T47D (cell line): ENCODE measurements at regions not wholly inside any gene's neighbourhood (a gene's known extent, or its start where the extent isn't known, plus 50 kb on each side); places are given as distances from the start of the nearest gene placed in this dataset.

Source experiments
- DNase-seq, 2 experiments: peaks; one replicate each; pipeline versions ENCODE4 v3.0.0 to v3.0.0-alpha.2; 2011 to 2012; ENCODE audit warnings: low read depth in 1 of 2, low spot score in 1 of 2
- JUND ChIP-seq: IDR thresholded peaks from 2 replicates; pipeline ENCODE4 v1.6.1; 2012; ENCODE audit warnings: low read depth
- in situ Hi-C: cut with HindIII; loops from 2 replicates; pipeline ENCODE4 v1.10.0; 2016; ENCODE audit warnings: low sequenced_read_pairs, low pct_unique_long_range_greater_than_20kb

DNA sequence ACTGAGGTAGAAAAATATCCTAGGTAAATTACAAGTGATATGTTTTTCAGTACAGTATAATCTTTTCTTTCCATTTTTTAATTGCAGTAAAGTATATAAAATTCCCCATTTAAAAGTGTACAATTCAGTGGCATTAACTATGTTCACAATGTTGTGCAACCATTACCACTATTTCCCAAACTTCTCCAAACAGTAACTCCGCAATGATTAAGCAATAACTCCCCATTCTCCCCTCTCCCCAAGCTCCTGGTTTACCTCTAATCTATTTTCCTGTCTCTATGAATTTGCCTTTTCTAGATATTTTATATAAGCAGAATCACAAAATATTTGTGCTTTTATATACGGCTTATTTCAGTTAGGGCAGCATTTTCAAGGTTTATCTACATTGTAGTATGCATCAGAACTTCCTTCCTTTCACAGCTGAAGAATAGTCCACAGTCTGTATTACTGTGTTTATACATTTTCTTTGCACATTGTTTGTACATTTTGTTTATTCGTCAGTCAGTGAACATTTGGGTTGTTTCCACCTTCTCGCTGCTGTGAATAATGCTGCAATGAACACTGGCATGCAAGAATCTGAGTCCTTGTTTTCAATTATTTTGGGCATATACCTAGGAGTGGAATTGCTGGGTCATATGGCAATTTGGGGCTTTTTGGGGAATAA, 110.7 kb downstream of the RPL27A start:
- no peak for DNase-seq
- no peak for TF ChIP-seq JUND
- in situ Hi-C loops, result no loop called here

DNA sequence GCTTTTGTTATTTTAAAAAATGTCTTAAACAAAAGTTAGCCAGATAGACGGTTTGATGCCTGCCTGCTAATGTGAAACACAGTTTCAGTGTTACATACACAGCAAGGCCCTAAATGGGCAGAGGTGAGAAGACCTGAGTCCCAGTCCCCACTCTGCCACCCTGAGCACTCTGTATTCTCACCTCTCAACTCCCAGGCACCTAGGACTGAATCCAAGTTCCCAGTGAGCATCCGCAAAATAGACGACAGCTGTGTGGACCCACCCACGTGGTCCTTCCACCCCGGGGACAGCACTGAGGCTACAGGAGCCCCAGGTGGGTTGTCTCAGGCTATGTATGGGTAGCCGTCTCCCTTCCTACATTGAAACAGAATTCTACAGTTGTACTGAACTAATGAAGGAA, 111.5 kb downstream of the RPL27A start:
- in situ Hi-C loops, result no loop called here
- TF ChIP-seq JUND, result no peak
- DNase-seq, result no peak

DNA sequence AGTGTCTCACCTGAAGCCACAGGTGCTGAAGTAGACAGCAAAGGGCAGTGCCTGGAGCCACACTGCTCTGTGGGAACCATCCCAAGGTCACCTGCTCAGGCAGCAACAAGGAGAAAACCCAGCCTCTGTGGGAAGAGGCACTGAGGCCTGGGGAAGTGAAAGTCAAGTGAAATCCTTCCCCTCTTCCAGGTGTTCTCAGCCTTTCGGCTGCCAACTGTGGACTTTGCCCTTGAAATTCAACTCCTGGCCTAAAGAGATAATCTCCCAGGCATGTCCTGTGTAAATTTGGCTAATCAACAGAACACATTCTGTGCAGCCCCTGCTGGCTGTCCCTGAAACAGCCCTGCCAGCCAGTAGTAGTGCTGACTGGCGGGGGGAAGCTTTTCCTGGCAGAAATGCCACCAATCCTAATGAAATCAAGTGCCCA, 112.1 kb downstream of the RPL27A start:
- TF ChIP-seq JUND, result no peak
- in situ Hi-C loops, result no loop called here
- peak in 1 of 2 experiments; percentile 9 for DNase-seq

DNA sequence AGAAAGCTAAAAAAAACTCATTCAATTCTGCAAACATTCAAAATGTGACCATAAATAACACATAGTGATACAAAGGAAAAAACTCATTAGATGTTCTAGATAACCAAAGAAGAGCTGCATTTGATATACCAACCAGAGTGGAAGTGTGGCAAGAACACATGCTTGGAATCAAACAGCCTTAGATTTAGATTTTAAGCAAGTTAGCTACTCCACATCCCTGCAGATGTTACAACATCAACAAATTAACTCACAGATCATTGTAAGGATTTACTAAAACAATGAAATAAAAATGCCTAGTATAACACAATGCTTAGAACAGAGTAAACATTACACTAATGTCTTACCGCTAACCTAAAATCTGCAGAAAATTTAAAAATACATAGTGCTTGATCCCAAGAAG, 114.0 kb upstream of the AKIP1 start:
- DNase-seq, result no peak
- no peak for TF ChIP-seq JUND
- in situ Hi-C loops, result no loop called here

DNA sequence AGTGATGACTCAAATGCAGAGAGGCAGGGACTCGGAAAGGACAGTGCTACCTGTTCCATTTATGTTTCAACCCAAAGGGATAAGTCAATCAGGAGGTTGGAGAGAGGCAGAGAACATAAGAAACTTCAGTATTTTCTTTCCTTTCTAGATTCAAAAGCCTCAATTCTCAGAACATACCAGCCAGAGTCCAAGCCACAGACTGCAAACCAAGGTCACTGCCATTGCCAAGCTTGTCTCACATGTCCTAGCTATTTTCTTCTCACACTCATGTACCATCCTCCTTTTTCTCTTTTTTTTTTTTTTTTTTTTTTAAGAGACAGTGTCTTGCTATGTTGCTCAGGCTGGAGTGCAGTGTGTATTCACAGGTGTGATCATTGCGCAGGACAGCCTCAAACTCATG, 111.7 kb upstream of the AKIP1 start:
- in situ Hi-C loops, result no loop called here
- no peak for DNase-seq
- TF ChIP-seq JUND, result no peak

DNA sequence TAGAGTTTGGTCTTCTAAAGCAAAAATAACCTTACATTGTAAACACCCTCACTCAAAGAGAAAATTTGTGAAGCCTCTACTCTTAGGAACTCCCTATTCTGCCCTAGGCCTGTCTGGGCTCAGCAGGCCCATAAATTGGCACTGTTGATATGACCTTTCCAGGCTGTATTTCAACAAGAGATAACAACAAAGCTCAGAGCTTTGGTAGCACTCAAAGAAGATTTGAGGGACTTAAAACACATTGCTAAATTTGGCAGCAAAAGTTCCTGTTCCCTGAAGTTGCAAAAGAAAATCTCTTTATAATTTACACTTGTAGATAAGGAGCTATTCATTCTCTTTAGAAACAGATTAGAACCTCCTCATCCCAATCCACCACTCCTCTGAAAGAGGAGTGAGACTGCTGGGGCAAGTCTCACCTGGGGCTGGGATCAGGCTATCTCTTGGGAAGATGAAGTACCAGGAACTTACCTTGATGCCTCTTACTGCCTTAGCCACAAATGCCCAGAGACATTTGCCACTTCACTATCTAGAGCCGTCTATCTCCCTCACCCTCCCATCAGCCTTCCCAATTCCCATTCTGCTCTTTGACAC, 110.4 kb upstream of the AKIP1 start:
- in situ Hi-C loops, result no loop called here
- no peak for DNase-seq
- TF ChIP-seq JUND, result no peak

DNA sequence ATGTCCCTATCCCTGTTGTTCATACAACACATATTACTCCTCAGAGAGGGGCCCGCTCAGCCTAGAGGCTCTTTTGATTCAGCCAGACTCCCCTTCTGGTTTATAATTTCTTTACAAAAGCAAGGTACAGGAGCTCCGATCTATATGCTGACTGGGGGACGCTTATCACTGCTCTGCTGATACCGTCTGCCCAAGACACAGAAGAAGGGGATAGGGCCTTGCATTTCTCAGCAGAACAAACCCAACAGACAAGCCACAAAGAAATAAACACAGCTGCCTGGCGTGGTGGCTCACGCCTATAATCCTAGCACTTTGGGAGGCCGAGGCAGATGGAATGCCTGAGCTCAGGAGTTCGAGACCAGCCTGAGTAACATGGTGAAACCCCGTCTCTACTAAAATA, 109.9 kb upstream of the AKIP1 start:
- no peak for TF ChIP-seq JUND

DNA sequence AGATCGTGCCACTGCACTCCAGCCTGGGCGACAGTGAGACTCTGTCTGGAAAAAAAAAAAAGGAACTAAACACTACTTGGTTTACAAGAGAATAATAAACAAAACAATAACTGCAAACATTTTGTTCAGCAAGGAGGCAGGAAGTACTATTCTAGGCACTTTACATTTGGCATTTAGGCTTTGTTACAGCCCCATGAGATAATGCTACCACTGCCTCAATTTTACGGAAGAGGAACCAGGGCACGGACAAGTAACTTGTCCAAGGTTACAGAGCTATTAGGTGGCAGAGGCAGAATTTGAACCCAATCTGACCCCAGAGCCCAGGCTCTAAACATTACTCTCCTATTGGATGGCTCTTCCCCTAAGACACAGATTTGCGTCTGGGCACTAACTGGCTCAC, 108.7 kb upstream of the AKIP1 start:
- no peak for TF ChIP-seq JUND
- in situ Hi-C loops, result no loop called here
- no peak for DNase-seq

More for the DNA sequence above, 109.9 kb upstream of the AKIP1 start:
- no peak for DNase-seq
- in situ Hi-C loops, result no loop called here

DNA sequence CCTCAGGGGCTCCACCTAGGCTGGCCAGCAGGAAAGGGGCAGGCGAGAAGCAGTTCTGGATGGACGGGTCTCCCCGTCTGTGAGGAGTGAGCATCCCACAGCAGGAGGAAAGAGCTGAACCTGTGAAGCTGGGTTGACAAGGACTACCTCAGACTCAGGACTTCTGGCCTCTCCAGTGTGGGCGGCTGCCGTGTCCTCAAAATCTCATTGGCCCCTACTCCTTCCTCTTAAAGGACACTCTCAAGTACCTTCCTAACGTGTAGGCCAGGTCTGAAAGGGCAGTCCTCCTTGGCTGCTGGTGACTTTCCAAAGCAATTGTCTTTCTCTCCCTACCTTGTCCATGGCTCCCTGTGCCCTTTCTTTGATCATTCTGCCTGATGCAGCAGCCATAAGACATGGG, 107.0 kb upstream of the AKIP1 start:
- no peak for DNase-seq
- in situ Hi-C loops, result no loop called here
- no peak for TF ChIP-seq JUND

DNA sequence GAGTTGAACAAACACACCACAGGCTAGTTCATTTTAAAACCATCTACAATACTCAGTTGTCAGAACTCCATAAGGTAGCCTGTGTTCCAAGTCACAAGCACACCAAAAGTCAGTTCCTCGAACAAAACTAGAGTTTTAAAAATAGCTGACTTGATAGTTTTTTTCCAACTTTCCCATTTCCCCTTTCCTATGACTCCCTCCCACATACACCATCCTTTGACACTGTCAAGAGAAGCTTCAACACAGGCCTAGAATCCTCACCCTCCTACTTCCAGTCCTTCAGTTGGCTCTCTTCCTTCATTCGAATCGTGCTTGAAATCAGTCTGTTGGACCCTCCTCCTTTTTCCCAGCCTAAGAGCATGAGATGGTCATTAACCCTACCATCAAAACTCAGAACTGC, 105.7 kb upstream of the AKIP1 start:
- in situ Hi-C loops, result no loop called here
- TF ChIP-seq JUND, result no peak
- no peak for DNase-seq

DNA sequence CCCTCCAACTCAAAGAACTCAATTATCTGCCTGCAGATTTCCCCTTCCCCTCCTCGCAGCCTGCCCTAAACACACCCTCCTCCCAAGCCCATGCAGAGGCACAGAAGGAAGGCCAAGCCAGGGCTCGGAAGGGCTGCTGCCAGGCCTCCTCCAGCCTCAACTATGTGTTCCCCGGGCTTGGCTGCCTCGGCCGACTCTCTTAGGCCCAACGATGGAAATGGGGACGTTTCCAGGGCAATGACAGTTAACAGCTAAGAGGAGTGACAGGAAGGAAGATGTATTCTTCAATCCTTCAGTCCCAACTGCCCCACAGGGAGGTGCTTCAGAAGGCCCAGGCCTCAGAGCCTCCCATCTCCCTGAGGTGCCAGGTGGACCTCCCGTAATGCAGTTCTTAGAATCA, 104.0 kb upstream of the AKIP1 start:
- DNase-seq, result no peak
- TF ChIP-seq JUND, result no peak
- in situ Hi-C loops, result no loop called here

DNA sequence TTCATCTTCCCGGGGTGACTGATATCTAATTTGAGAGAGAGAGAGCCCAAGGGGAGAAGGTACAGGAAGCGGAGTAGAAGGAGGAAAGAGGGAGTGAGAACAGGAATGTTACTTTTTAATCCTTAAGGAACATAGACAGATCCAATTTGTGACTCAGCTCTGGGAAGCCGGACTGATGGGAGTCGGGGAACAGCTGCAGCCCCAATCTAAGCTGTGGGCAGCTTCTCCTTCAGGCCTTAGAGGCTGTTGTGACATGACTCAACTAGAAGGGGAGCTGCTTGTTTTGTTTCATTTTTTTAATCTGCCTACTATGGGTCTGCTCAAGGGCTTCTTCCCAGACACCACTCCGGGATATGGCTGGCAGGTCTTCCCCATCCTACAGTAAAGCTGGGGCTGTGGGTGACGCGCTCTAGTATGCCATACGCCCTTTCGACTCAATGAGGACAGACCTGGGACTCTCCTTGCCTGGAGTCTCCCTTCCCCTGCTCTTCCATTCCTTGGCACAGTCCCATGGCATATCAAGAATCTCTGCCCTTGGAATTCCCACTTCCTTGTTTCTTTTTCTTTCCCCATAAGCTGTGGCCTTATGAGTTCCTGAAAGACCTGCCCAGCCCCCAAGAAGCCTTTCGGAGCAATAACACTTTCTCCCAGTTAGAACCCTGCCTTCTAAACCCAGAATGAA, 103.3 kb upstream of the AKIP1 start:
- in situ Hi-C loops, result no loop called here
- DNase-seq, result peak in 1 of 2 experiments; percentile 16
- no peak for TF ChIP-seq JUND

DNA sequence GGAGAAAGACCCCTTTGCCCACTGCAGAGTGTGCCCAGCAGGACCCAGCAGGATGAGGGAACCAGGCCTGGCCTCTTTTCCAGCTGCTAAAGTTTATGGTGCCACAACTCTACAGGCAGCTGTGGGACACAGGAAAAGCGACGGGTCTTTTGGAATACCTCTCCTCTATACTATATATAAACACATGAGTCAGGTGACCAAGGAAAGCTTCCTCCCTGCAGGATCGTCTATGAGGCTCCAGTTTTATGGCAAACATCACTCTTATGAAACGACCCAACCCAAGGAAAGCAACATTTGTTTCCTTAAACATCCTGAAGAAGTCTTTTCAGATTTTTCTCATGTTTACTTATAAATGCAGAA, 102.8 kb upstream of the AKIP1 start:
- in situ Hi-C loops, result no loop called here
- TF ChIP-seq JUND, result no peak
- DNase-seq, result no peak
